GM23338 (cell line): ENCODE measurements at regions not wholly inside any gene's neighbourhood (a gene's known extent, or its start where the extent isn't known, plus 50 kb on each side); places are given as distances from the start of the nearest gene placed in this dataset.
A peak's percentile ranks its signal among the peaks of the same experiment; 100 is the strongest.

Experiments used
- ATAC-seq: fragments of 200-7000 bp; cut with Tn5 transposase; 3 replicates; pipeline ENCODE4 v1.9.1; 2020
- DNase-seq: peaks from one replicate; pipeline ENCODE4 v3.0.0-alpha.2; 2015; ENCODE audit warnings: low spot score
- H2AFZ ChIP-seq: fragments of 200-600 bp; sonication (generic); 2 replicates; pipeline ENCODE4 v1.8.0; 2016; ENCODE audit warnings: antibody characterized with exemption, mild to moderate bottlenecking, moderate library complexity
- H3F3A ChIP-seq: fragments of 200-600 bp; sonication (generic); replicated peaks from 2 replicates; pipeline ENCODE4 v1.8.0; 2017; ENCODE audit warnings: antibody characterized with exemption, mixed run types, low read depth
- H3K27ac ChIP-seq: fragments of 200-600 bp; sonication (generic); 2 replicates; pipeline ENCODE4 v1.6.1; 2016; ENCODE audit warnings: low read depth
- H3K27me3 ChIP-seq: fragments of 200-600 bp; sonication (generic); 2 replicates; pipeline ENCODE4 v1.8.0; 2016; ENCODE audit warnings: mild to moderate bottlenecking, mixed run types, moderate library complexity; ENCODE audit not compliant: insufficient read depth
- H3K36me3 ChIP-seq: fragments of 200-600 bp; sonication (generic); 2 replicates; pipeline ENCODE4 v1.8.0; 2016; ENCODE audit warnings: mild to moderate bottlenecking; ENCODE audit not compliant: insufficient read depth
- H3K4me1 ChIP-seq: fragments of 200-600 bp; sonication (generic); 2 replicates; pipeline ENCODE4 v1.8.0; 2016; ENCODE audit warnings: mild to moderate bottlenecking, moderate library complexity; ENCODE audit not compliant: insufficient read depth
- H3K4me2 ChIP-seq: fragments of 200-600 bp; sonication (generic); 2 replicates; pipeline ENCODE4 v1.7.1; 2017; ENCODE audit warnings: mixed run types
- H3K4me3 ChIP-seq: fragments of 200-600 bp; sonication (generic); 2 replicates; pipeline ENCODE4 v1.6.1; 2016; ENCODE audit warnings: mixed run types
- H3K79me2 ChIP-seq: fragments of 200-600 bp; sonication (generic); replicated peaks from 2 replicates; pipeline ENCODE4 v1.8.0; 2017; ENCODE audit warnings: mild to moderate bottlenecking; ENCODE audit not compliant: insufficient read depth
- H3K9me2 ChIP-seq: fragments of 200-600 bp; sonication (generic); 2 replicates; pipeline ENCODE4 v1.8.0; 2017; ENCODE audit not compliant: insufficient read depth
- H4K20me1 ChIP-seq: fragments of 200-600 bp; sonication (generic); replicated peaks from 2 replicates; pipeline ENCODE4 v1.8.0; 2017; ENCODE audit warnings: mild to moderate bottlenecking; ENCODE audit not compliant: insufficient read depth
- H3K27ac Mint-ChIP-seq: 2 replicates; pipeline ENCODE4 v1.8.0; 2020; ENCODE audit warnings: inconsistent platforms, mild to moderate bottlenecking, moderate library complexity, mixed read lengths
- H3K27me3 Mint-ChIP-seq: 3 replicates; pipeline ENCODE4 v1.8.0; 2022; ENCODE audit warnings: low read depth, mild to moderate bottlenecking, moderate library complexity, mixed read lengths, inconsistent platforms; ENCODE audit not compliant: insufficient read depth, poor library complexity
- H3K36me3 Mint-ChIP-seq: 3 replicates; pipeline ENCODE4 v1.8.0; 2021; ENCODE audit warnings: low read depth, mild to moderate bottlenecking, inconsistent platforms, moderate library complexity, mixed read lengths
- H3K4me1 Mint-ChIP-seq: 3 replicates; pipeline ENCODE4 v1.8.0; 2020; ENCODE audit warnings: mild to moderate bottlenecking, inconsistent platforms, mixed read lengths
- H3K4me3 Mint-ChIP-seq: 3 replicates; pipeline ENCODE4 v1.8.0; 2021; ENCODE audit warnings: moderate library complexity, mild to moderate bottlenecking, inconsistent platforms, mixed read lengths
- H3K9me3 Mint-ChIP-seq: 3 replicates; pipeline ENCODE4 v1.8.0; 2020; ENCODE audit warnings: moderate library complexity, mild to moderate bottlenecking, inconsistent platforms, mixed read lengths
- CREB1 ChIP-seq: fragments of 250-450 bp; sonication (Bioruptor Pico); IDR thresholded peaks from 2 replicates; pipeline ENCODE4 v1.5.0; 2020; ENCODE audit warnings: low read depth, mild to moderate bottlenecking, moderate library complexity
- CTCF ChIP-seq, 2 experiments: fragments of 200-600 bp in 1 of 2; sonication (generic) in 1 of 2; conservative IDR thresholded peaks; 2 replicates each; pipeline versions ENCODE4 v1.5.1 to v1.6.1; 2016 to 2017; ENCODE audit warnings: antibody characterized with exemption in 2 of 2, low read depth in 2 of 2, mild to moderate bottlenecking in 2 of 2, moderate library complexity in 1 of 2
- EZH2 ChIP-seq: fragments of 200-600 bp; sonication (generic); IDR thresholded peaks from one replicate; pipeline ENCODE4 v1.8.0; 2017; ENCODE audit warnings: antibody characterized with exemption, mild to moderate bottlenecking, low read depth; ENCODE audit not compliant: unreplicated experiment
- EZH2phosphoT487 ChIP-seq: fragments of 200-600 bp; sonication (generic); IDR thresholded peaks from one replicate; pipeline ENCODE4 v1.8.1; 2018; ENCODE audit warnings: antibody characterized with exemption; ENCODE audit not compliant: unreplicated experiment
- JUNB ChIP-seq: IDR thresholded peaks from one replicate; pipeline ENCODE4 v1.6.1; 2016; ENCODE audit warnings: antibody characterized with exemption; ENCODE audit not compliant: unreplicated experiment
- ZNF114 ChIP-seq: fragments of 250-450 bp; sonication (Bioruptor Pico); IDR thresholded peaks from 2 replicates; pipeline ENCODE4 v1.5.0; 2020; ENCODE audit warnings: mild to moderate bottlenecking, moderate library complexity
- ZNF331 ChIP-seq: fragments of 250-450 bp; sonication (Bioruptor Pico); IDR thresholded peaks from 2 replicates; pipeline ENCODE4 v1.5.0; 2020; ENCODE audit warnings: low read depth, mild to moderate bottlenecking, moderate library complexity
- TF ChIP-seq, protein P1 (sequence below): IDR thresholded peaks from one replicate; pipeline ENCODE4 v1.6.1; 2018; ENCODE audit warnings: antibody characterized with exemption; ENCODE audit not compliant: unreplicated experiment

DNA sequence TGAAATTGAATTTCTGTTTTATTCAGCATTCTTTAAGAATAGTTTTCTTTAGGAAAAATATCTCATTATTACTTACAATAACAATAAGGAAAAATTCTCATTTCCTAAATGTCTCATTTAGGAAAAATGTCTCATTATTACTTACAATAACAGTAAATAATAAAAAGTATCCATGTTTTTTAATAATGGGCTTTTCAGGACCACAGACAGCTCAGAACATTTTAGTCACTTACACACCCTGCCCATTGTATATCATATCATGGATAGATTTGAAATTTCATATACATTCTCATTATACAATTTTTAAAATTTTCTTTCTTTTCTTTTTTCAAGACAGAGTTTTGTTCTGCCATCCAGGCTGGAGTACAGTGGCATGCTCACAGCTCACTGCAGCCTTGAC, 58.9 kb downstream of the ASCL1 start:
- no peak for DNase-seq
- Histone ChIP-seq H3K9me2 (no peaks in the 10 kb centered on the region), H3K79me2 (no peaks in the 10 kb centered on the region), H3K4me2 (no peak overlapping the region), H3F3A (no peaks in the 10 kb centered on the region), H3K4me3 (no peak overlapping the region), H3K27me3 (no peaks in the 10 kb centered on the region), H4K20me1 (no peaks in the 10 kb centered on the region), H2AFZ (no peak overlapping the region), H3K4me1 (peaks cover 19% of the 10 kb centered on the region), H3K27ac (no peak overlapping the region), H3K36me3 (no peaks in the 10 kb centered on the region)
- Mint-ChIP-seq H3K9me3 (no peaks in the 10 kb centered on the region), H3K4me1 (peaks cover 22% of the 10 kb centered on the region; the same call in 2 of the 3 replicates), H3K36me3 (no peaks in the 10 kb centered on the region), H3K4me3 (no peak overlapping the region), H3K27ac (no peak overlapping the region), H3K27me3 (no peaks in the 10 kb centered on the region)
- no peak for ATAC-seq
- TF ChIP-seq, protein P1, sequence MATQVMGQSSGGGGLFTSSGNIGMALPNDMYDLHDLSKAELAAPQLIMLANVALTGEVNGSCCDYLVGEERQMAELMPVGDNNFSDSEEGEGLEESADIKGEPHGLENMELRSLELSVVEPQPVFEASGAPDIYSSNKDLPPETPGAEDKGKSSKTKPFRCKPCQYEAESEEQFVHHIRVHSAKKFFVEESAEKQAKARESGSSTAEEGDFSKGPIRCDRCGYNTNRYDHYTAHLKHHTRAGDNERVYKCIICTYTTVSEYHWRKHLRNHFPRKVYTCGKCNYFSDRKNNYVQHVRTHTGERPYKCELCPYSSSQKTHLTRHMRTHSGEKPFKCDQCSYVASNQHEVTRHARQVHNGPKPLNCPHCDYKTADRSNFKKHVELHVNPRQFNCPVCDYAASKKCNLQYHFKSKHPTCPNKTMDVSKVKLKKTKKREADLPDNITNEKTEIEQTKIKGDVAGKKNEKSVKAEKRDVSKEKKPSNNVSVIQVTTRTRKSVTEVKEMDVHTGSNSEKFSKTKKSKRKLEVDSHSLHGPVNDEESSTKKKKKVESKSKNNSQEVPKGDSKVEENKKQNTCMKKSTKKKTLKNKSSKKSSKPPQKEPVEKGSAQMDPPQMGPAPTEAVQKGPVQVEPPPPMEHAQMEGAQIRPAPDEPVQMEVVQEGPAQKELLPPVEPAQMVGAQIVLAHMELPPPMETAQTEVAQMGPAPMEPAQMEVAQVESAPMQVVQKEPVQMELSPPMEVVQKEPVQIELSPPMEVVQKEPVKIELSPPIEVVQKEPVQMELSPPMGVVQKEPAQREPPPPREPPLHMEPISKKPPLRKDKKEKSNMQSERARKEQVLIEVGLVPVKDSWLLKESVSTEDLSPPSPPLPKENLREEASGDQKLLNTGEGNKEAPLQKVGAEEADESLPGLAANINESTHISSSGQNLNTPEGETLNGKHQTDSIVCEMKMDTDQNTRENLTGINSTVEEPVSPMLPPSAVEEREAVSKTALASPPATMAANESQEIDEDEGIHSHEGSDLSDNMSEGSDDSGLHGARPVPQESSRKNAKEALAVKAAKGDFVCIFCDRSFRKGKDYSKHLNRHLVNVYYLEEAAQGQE: peak; percentile 39
- no peak for TF ChIP-seq JUNB

GRCh38 chr12:103020839-103021238, 63.4 kb downstream of the ASCL1 start:
- Histone ChIP-seq H3K4me1 (no peaks in the 10 kb centered on the region), H3K27me3 (no peaks in the 10 kb centered on the region), H3K36me3 (no peaks in the 10 kb centered on the region), H3K27ac (no peak overlapping the region), H3K9me2 (no peaks in the 10 kb centered on the region; the same call in 1 of the 2 replicates), H3K4me3 (no peak overlapping the region), H3K4me2 (no peak overlapping the region), H3F3A (no peaks in the 10 kb centered on the region), H3K79me2 (no peaks in the 10 kb centered on the region), H4K20me1 (no peaks in the 10 kb centered on the region), H2AFZ (no peak overlapping the region)
- Mint-ChIP-seq H3K9me3 (no peaks in the 10 kb centered on the region), H3K36me3 (no peaks in the 10 kb centered on the region), H3K27me3 (no peaks in the 10 kb centered on the region), H3K4me3 (no peak overlapping the region), H3K4me1 (no peaks in the 10 kb centered on the region), H3K27ac (no peak overlapping the region)
- no peak for ATAC-seq
- no peak for DNase-seq
- no peak for TF ChIP-seq EZH2phosphoT487
- TF ChIP-seq ZNF331 (CRISPR knock-in tag): no peak
- no peak for TF ChIP-seq EZH2
- TF ChIP-seq ZNF114 (CRISPR knock-in tag): no peak
- TF ChIP-seq, protein P1: no peak
- TF ChIP-seq CREB1 (CRISPR knock-in tag): no peak
- TF ChIP-seq CTCF (conservative IDR thresholded peaks at IDR 0.05; ENCODE audit: low read depth in 2 of 2): no peak
